HG02763 (cell line): ENCODE measurements at regions not wholly inside any gene's neighbourhood (a gene's known extent, or its start where the extent isn't known, plus 50 kb on each side); places are given as distances from the start of the nearest gene placed in this dataset.
"Not testable (repeated sequence)": the region's sequence is repeated elsewhere in the genome, so short reads cannot be mapped to it uniquely, and the experiment has no call there.

ENCODE experiments used
- ATAC-seq: cut with Tn5 transposase; IDR thresholded peaks from one replicate; pipeline ENCODE4 v1.9.1; 2021; ENCODE audit warnings: mild to moderate bottlenecking, moderate library complexity; ENCODE audit not compliant: unreplicated experiment

- no peak for ATAC-seq
Observed at GRCh38 chr21:22364163-22364562, 1366.0 kb downstream of the NCAM2 start.

DNA sequence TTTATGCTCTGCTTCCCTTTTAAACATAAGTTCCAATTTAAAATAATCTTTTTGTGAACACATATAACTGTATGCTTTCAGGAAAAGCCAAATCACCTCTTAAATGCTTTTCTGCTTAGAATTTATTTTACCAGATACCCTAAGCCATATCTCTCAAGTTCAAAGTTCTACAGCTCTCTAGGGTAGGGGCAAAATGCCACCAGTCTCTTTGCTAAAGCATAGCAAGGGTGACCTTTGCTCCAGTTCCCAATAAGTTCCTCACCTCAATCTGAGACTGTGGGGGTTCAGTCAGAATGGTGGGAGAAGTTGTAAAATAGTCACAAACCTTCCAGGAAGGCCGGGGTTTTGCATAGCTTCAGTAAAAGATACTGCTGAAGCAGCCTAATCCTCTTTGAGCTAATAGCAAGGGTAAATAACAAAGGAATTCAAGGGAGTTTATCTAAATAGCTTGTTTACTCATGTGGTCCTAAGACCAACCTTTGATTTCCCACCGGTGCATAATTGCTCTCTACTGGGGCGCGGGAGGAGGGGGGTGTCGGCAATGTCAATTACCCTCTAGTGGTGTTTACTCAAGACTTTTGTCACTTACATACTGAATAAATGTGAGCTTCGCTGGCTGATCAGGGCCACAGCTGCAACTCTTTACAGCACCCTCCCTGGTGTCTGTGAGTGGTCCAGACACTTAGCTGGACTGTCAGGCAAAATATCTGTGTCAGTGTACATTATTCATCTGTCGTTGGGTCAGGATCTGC is 1376.2 kb downstream of the NCAM2 start:
- no peak for ATAC-seq

DNA sequence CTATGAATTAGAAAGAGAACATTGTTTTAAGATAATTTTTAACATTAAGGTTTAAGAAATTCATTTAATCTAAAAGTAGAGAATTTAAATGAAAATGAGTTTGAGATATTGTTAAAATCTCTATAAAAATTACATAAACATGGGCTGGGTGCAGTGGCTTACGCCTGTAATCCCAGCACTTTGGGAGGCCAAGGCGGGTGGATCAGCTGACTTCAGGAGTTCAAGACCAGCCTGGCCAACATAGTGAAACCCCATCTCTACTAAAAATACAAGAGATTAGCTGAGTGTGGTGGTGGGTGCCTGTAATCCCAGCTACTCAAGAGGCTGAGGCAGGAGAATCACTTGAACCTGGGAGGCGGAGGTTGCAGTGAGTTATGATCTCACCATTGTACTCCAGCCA is 1379.6 kb downstream of the NCAM2 start:
- ATAC-seq, result not testable (repeated sequence)

GRCh38 chr21:22393324-22393723 is 1395.1 kb downstream of the NCAM2 start:
- no peak for ATAC-seq

GRCh38 chr21:22395965-22396364 is 1397.8 kb downstream of the NCAM2 start:
- no peak for ATAC-seq

GRCh38 chr21:22399681-22400514 is 1401.7 kb downstream of the NCAM2 start:
- no peak for ATAC-seq

- ATAC-seq, result no peak
Observed at GRCh38 chr21:22409571-22409970, 1411.4 kb downstream of the NCAM2 start.

- no peak for ATAC-seq
Observed at GRCh38 chr21:22416555-22416954, 1418.3 kb downstream of the NCAM2 start.

GRCh38 chr21:22421416-22422180 is 1423.4 kb downstream of the NCAM2 start:
- ATAC-seq, result no peak

DNA sequence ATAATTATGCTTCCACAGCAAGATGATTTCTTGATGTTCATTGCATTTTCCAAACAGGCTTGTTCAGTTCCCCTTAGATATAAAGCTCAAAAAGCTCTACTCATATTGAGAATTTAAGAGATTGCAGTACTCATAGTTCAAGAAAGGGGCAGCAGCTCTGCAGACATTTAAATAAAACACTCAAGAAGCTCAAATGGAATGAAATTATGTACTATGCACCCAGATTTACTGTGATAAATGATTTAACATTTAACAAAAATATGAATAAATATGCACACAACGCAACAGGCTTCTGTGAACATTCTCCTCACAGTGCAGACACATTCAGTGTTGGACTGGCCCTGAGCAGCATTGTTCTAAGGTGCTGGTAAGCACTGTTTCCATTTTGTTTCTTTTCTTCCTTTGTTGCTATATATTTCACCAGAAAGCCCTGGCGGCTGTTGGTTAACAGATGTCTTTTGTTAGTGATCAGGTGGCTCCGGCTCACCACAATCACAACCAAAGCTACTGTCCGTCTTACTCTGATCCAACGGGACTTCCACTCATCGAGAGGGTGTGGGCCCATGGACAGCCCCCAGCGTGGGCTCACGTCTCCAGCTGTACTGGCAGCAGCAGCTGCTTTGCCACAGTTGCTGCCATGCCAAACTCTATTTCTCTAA is 1440.3 kb downstream of the NCAM2 start:
- no peak for ATAC-seq

DNA sequence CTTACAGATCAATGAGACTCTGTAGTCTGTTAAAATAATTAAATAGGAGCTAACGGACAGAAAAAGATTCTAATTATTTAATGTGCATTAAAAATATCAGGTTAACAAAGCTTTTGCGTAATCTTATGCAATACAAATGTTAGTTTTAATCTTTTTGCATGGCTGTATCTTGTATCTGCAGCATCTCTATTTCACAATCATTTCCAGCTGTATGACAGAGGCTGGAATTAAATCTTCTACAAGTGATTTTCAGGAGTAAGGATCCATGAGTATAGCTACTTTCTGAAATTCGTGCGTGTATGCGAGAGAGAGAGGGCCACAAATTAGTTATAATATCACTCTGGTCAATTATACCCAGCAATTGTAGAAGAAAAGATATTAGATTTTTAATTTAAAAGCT is 1446.8 kb downstream of the NCAM2 start:
- no peak for ATAC-seq

DNA sequence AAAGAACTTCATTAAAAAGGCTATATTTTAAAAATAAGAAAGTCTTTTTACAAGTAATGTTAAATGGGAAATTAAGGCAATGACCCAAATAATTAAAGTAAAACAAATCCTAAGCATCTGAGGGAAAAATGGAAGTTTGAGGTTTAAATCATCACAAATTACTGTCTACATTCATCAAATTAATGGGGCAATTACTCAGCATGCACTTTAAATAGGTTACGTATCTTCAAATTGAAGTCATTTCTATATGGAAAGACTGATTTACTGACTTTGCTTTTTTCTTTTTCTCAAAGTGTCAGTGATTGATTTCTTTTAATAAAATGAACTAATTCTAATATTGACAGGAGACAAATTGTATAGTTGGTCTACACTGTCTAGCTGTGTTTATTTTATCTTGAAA is 1452.3 kb downstream of the NCAM2 start:
- ATAC-seq, result no peak

- ATAC-seq, result no peak
Observed at GRCh38 chr21:22456241-22456640, 1458.0 kb downstream of the NCAM2 start.

- ATAC-seq, result no peak
Observed at GRCh38 chr21:22468893-22469292, 1470.7 kb downstream of the NCAM2 start.

- no peak for ATAC-seq
Observed at GRCh38 chr21:22474403-22474802, 1476.2 kb downstream of the NCAM2 start.

GRCh38 chr21:22476214-22476613 is 1478.0 kb downstream of the NCAM2 start:
- no peak for ATAC-seq

GRCh38 chr21:22476726-22477646 is 1478.8 kb downstream of the NCAM2 start:
- ATAC-seq, result no peak

- no peak for ATAC-seq
Observed at GRCh38 chr21:22490049-22490448, 1491.8 kb downstream of the NCAM2 start.

- ATAC-seq, result no peak
Observed at GRCh38 chr21:22516230-22516629, 1518.0 kb downstream of the NCAM2 start.

DNA sequence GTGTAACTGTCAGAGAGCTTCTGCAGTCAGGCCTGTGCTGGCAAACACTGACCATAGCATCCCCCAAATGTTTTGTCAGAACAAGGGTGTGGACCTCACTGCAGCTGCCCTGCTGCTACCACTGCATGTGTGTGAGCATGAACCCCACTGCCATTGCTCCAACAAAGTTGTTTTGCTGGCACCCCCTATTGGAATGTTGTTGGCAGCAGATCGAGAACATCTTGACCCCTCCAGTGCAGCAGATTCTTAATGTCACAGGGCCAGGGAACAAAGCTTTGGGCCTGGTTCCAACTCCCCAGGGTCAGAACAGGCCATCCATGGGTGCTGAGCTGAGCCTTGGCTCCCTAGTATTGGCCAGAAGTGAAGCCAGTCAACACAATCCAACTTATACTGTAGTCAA is 1537.4 kb downstream of the NCAM2 start:
- no peak for ATAC-seq
